Spinal cord (tissue), 9 donors: ENCODE measurements at regions not wholly inside any gene's neighbourhood (a gene's known extent, or its start where the extent isn't known, plus 50 kb on each side); places are given as distances from the start of the nearest gene placed in this dataset.
A peak's percentile ranks its signal among the peaks of the same experiment; 100 is the strongest.
"Not testable (repeated sequence)": the region's sequence is repeated elsewhere in the genome, so short reads cannot be mapped to it uniquely, and the experiment has no call there.

ENCODE experiments used
- DNase-seq, 6 donors: peaks; one replicate each; pipeline versions ENCODE4 v3.0.0 to v3.0.0-alpha.2; 2013 to 2015; ENCODE audit warnings: low spot score in 6 of 6, low read depth in 4 of 6
- H3K27ac ChIP-seq: one replicate; pipeline ENCODE4 v1.5.1; 2013; ENCODE audit warnings: low read depth, low read length, control low read depth
- H3K27me3 ChIP-seq: one replicate; pipeline ENCODE4 v1.6.1; 2013; ENCODE audit warnings: low read length; ENCODE audit not compliant: control insufficient read depth, insufficient read depth
- H3K36me3 ChIP-seq: one replicate; pipeline ENCODE4 v1.6.1; 2013; ENCODE audit warnings: low read length; ENCODE audit not compliant: control insufficient read depth, insufficient read depth
- H3K4me1 ChIP-seq: one replicate; pipeline ENCODE4 v1.6.1; 2013; ENCODE audit warnings: low read length; ENCODE audit not compliant: control insufficient read depth, insufficient read depth
- H3K4me3 ChIP-seq: one replicate; pipeline ENCODE4 v1.5.1; 2013; ENCODE audit warnings: low read depth, low read length, control low read depth
- H3K9me3 ChIP-seq: one replicate; pipeline ENCODE4 v1.6.1; 2013; ENCODE audit warnings: low read length; ENCODE audit not compliant: control insufficient read depth, insufficient read depth
- WGBS: methylation state at CpG from one replicate; pipeline ENCODE4 v1.1.5; 2013; ENCODE audit warnings: missing lambda C conversion rate; ENCODE audit not compliant: insufficient coverage; 5-methylcytosine and 5-hydroxymethylcytosine counted together
- donor health status: healthy.

DNA sequence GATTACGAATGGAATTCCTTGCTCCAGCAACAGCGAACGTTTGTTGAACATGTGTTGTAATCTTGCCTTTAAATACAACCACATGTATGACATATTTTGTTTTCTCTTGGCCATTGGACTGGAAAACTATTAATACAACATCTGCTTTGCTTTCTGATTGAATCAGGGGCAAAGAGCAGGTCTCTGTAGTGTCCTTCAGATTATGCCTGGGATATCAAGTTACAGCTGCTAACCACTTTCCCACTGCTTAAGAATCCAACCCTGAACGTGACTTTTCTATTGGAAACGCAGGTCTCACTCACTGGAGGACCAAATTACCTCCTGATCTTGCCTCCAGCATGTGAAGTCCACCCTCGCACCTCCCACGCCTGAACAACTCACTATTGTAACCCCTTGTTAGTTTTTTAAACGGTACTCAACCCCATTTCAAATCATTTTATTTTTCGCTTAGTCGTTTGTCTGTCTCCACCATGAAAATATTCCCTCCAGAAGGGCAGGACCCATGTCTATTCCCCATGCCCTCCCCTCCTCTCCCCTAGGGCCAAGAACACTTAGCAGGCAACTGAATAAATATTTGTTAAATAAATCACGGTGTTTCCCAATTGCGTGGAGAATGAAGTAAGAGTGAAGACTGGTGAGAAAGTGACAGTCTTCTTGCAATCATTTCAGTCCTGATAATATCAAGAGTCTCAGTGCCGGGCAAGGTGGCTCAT is 57.4 kb upstream of the MRTFB start:
- Histone ChIP-seq H3K36me3 (no peaks in the 10 kb centered on the region), H3K27ac (peak overlapping the region; percentile 41), H3K27me3 (no peaks in the 10 kb centered on the region), H3K4me1 (no peaks in the 10 kb centered on the region), H3K4me3 (no peak overlapping the region), H3K9me3 (no peaks in the 10 kb centered on the region)
- WGBS: 31% methylated on average over 5 of the region's 13 CpGs
- peak in 3 of 6 donors; percentile 17 to 67 (median 55) for DNase-seq

DNA sequence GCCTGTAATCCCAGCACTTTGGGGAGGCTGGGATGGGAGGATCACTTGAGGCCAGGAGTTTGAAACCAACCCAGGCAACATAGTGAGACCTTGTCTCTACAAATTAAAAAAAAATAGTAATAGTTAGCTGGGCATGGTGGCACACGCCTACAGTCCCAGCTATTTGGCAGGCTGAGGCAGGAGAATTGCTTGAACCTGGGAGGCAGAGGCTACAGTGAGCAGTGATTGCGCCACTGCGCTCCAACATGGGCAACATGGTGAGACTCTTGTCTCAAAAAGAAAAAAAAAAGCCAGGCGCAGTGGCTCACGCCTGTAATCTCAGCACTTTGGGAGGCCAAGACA is 56.9 kb upstream of the MRTFB start:
- no peaks in the 10 kb centered on the region for H3K9me3 ChIP-seq
- no peaks in the 10 kb centered on the region for H3K36me3 ChIP-seq
- no peak for DNase-seq
- H3K27ac ChIP-seq: peak overlapping the region; percentile 41
- H3K4me1 ChIP-seq: no peaks in the 10 kb centered on the region
- no peaks in the 10 kb centered on the region for H3K27me3 ChIP-seq
- 98% methylated on average over 4 of the region's 5 CpGs for WGBS
- no peak overlapping the region for H3K4me3 ChIP-seq

DNA sequence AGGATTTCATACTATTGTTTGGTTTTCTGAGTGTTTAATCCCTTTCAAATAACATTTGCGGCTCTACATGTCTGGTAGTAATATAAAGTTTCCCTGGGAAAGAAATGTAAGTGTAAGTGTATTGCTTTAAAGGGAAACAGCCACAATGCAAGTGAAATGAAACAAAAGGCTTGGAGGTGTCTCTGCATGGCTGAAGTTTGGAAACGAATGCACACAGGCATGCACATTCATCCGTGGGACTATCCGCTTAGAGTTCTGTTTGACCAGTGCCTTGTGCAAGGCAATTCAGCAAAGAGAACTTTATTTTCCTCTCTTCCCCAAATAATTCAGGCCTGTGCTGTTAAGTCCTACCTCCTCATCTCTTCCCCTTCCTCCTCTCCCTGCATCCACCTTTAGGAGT is 56.1 kb upstream of the MRTFB start:
- Histone ChIP-seq H3K4me1 (no peaks in the 10 kb centered on the region), H3K27me3 (no peaks in the 10 kb centered on the region), H3K4me3 (no peak overlapping the region), H3K27ac (no peak overlapping the region), H3K36me3 (no peaks in the 10 kb centered on the region), H3K9me3 (no peaks in the 10 kb centered on the region)
- no peak for DNase-seq
- 50% methylated on average over 3 of the region's 4 CpGs for WGBS

DNA sequence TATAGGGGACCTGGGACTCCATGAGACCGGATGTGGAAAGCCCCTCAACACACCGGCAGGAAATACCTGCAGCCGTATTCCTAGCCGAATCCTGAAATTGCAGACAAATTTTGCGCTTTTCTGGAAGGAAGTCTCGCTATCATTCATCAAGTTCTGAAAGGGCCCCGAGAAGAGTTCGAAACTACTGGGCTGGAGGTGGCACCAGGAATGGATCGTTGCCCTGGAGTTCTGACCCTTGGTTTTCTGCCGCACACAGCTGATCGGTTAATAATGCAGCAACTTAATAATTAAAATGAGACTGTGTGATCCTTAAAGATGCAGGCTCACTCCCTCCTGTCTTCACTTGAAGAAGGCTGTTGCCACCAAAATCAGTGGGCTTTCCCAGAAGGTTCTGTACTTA is 55.7 kb upstream of the MRTFB start:
- H3K36me3 ChIP-seq: no peaks in the 10 kb centered on the region
- DNase-seq: no peak
- no peak overlapping the region for H3K4me3 ChIP-seq
- H3K27me3 ChIP-seq: no peaks in the 10 kb centered on the region
- WGBS: 91% methylated on average over 11 of the region's 11 CpGs
- no peaks in the 10 kb centered on the region for H3K4me1 ChIP-seq
- peak overlapping the region; percentile 52 for H3K27ac ChIP-seq
- no peaks in the 10 kb centered on the region for H3K9me3 ChIP-seq

DNA sequence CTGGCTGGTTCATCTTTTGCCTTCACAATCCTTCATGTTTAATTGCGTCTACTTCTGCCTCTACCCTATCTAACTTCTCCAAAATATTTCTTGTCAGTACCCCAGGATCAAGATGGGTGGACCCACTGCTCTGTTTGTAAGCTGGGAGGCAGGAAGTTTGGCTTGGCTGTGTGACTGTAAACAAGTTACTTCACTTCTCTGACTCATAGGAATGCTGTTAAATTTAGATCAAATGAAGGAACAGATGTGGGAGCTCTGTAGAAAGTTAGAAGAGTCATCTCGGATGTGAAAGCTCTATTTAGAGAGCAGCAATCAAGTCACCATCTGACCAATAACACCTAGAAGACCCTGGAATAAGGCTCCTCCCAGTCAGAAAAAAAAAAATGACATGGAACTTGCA is 55.2 kb upstream of the MRTFB start:
- H3K36me3 ChIP-seq: no peaks in the 10 kb centered on the region
- H3K9me3 ChIP-seq: no peaks in the 10 kb centered on the region
- peak in 1 of 6 donors; percentile 28 for DNase-seq
- H3K4me3 ChIP-seq: no peak overlapping the region
- no CpG with 5 or more reads among the region's 2 CpGs for WGBS
- no peaks in the 10 kb centered on the region for H3K27me3 ChIP-seq
- no peaks in the 10 kb centered on the region for H3K4me1 ChIP-seq
- peak overlapping the region; percentile 52 for H3K27ac ChIP-seq

DNA sequence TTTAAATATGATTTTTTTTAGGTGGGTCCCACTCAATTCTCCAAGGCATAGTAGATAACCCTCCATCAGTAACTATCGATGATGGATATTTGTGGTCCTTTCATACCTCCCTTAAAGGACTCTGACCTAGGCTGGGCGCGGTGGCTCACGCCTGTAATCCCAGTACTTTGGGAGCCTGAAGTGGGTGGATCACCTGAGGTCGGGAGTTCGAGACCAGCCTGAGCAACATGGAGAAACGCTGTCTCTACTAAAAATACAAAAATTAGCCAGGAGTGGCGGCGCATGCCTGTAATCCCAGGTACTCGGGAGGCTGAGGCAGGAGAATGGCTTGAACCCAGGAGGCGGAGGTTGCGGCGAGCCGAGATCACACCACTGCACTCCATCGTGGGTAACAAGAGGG is 54.8 kb upstream of the MRTFB start:
- no CpG with 5 or more reads among the region's 15 CpGs for WGBS
- not testable (repeated sequence) for H3K36me3 ChIP-seq, H3K4me1 ChIP-seq, H3K9me3 ChIP-seq, H3K4me3 ChIP-seq, H3K27me3 ChIP-seq, H3K27ac ChIP-seq, DNase-seq

DNA sequence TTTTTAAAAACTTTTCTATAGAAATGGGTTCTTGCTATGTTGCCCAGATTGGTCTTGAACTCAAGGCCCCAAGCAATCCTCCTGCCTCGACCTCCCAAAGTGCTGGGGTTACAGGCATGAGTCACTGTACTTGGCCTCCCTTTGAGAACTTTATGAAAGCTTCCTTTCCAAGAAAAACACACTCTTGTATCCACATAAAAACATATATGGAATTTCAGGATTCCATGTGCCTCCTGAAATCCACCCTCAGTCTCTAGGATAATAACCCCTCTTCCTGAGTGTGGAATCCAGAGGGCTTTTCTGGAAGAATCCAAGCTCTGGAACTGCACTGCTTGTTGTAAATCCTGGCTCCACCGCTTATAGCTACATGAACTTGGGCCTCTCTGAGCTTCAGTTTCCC is 53.2 kb upstream of the MRTFB start:
- no peaks in the 10 kb centered on the region for H3K4me1 ChIP-seq
- H3K4me3 ChIP-seq: no peak overlapping the region
- H3K36me3 ChIP-seq: no peaks in the 10 kb centered on the region
- H3K27ac ChIP-seq: no peak overlapping the region
- no peak for DNase-seq
- WGBS: 100% methylated on average over 1 of the region's 2 CpGs
- H3K9me3 ChIP-seq: no peaks in the 10 kb centered on the region
- H3K27me3 ChIP-seq: no peaks in the 10 kb centered on the region

DNA sequence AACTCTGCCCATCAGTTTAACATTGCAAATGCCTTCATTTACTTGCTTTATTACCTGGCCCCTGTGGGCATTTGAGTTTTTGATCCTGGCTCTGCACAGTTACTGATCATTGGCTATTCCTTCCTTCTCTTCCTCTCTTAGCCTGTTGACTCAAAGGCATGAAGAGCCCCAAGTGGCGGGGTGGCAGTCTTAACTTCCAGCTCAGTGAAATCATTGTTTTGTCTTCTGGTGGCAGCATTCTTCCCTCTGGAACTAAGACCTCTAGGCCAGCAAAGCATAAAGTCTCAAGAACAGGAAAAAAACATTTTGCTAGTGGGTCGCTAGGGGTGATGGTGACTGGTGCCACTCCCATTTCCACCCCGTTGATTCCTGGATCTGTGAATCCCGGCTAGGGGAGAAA is 52.3 kb upstream of the MRTFB start:
- Histone ChIP-seq H3K9me3 (no peaks in the 10 kb centered on the region), H3K27ac (no peak overlapping the region), H3K27me3 (no peaks in the 10 kb centered on the region), H3K4me3 (no peak overlapping the region), H3K36me3 (no peaks in the 10 kb centered on the region), H3K4me1 (no peaks in the 10 kb centered on the region)
- DNase-seq: no peak
- whole genome bisulfite sequencing: 57% methylated on average over 1 of the region's 4 CpGs

DNA sequence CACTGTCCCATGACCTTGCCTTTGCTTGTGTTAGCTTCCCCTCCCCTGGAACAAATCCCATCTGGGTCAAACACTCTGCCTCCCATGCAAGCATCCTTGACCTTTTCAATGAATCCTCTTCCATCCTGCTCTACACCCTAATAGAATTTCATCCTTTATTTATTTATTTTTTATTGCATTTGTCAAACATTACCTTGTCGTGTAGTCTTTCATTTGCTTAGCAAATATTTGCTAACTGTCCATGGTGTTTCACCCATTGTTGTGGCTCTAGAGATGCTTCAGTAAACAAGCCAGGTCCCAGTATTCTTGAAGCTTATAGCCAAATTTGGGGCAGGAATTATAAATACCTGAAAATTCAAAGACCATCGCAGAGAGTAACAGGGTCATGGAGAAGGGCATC is 51.0 kb upstream of the MRTFB start:
- 100% methylated on average over 1 of the region's 2 CpGs for WGBS
- Histone ChIP-seq H3K4me1 (no peaks in the 10 kb centered on the region), H3K9me3 (no peaks in the 10 kb centered on the region), H3K36me3 (no peaks in the 10 kb centered on the region), H3K4me3 (no peak overlapping the region), H3K27ac (no peak overlapping the region), H3K27me3 (no peaks in the 10 kb centered on the region)
- no peak for DNase-seq
